ENCODE measurements at regions not wholly inside any gene's neighbourhood (a gene's known extent, or its start where the extent isn't known, plus 50 kb on each side); places are given as distances from the start of the nearest gene placed in this dataset.

DNA sequence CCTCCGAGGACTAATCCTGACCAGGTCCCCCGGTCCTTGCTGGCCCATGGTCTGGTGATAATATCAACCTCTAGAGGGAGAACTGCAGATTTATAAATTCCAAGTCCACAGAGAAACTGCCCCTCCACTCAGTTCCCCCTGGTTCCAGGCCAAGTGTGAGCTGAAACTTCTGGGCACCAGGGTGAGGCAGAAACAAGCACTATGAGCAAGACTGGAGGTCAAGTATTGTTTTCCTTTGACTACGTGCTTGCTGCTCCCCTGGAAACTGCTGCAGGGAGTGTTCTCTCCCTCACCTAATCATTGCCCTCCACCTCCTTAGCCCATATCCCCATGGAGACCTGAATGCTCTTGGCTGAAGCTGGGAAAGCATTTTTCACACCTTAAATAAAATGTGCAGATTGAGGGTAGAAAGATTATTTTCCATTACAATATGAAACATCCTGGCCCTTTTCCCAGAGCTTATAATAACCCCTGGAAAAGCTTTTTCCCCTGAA lies 135.2 kb downstream of the RDH14 start:
- TF ChIP-seq CTCF (IDR thresholded peaks at IDR 0.05) (no peak), POLR2A (IDR thresholded peaks at IDR 0.05) (no peak)
